NT2/D1 (cell line): ENCODE measurements at regions not wholly inside any gene's neighbourhood (a gene's known extent, or its start where the extent isn't known, plus 50 kb on each side); places are given as distances from the start of the nearest gene placed in this dataset.
"Not testable (repeated sequence)": the region's sequence is repeated elsewhere in the genome, so short reads cannot be mapped to it uniquely, and the experiment has no call there.

Source experiments
- DNase-seq: peaks from one replicate; pipeline ENCODE4 v3.0.0-alpha.2; 2011; ENCODE audit warnings: low read depth, low spot score
- H3K27me3 ChIP-seq: 2 replicates; pipeline ENCODE4 v1.6.0; 2011; ENCODE audit warnings: mild to moderate bottlenecking; ENCODE audit not compliant: insufficient read length, insufficient read depth
- H3K36me3 ChIP-seq: 2 replicates; pipeline ENCODE4 v1.6.1; 2011; ENCODE audit warnings: mild to moderate bottlenecking, low read length, mixed read lengths; ENCODE audit not compliant: insufficient read depth, insufficient read length
- H3K4me1 ChIP-seq: 2 replicates; pipeline ENCODE4 v1.5.1; 2011; ENCODE audit not compliant: insufficient read depth, insufficient read length
- H3K4me3 ChIP-seq: 2 replicates; pipeline ENCODE4 v1.5.1; 2011; ENCODE audit warnings: low read depth; ENCODE audit not compliant: insufficient read length
- H3K9ac ChIP-seq: 2 replicates; pipeline ENCODE4 v1.6.0; 2011; ENCODE audit warnings: low read depth; ENCODE audit not compliant: insufficient read length
- H3K9me3 ChIP-seq: 2 replicates; pipeline ENCODE4 v1.5.1; 2011; ENCODE audit warnings: mild to moderate bottlenecking, low read length; ENCODE audit not compliant: insufficient read depth
- SUZ12 ChIP-seq: IDR thresholded peaks from 2 replicates; pipeline ENCODE4 v1.6.1; 2011; ENCODE audit not compliant: insufficient read length, insufficient read depth; ENCODE audit errors: extremely low read depth
- YY1 ChIP-seq: IDR thresholded peaks from 2 replicates; pipeline ENCODE4 v1.6.1; 2011; ENCODE audit not compliant: insufficient read length, insufficient read depth
- ZNF274 ChIP-seq: IDR thresholded peaks from 2 replicates; pipeline ENCODE4 v1.6.1; 2011; ENCODE audit warnings: mild to moderate bottlenecking, low read depth, low read length

GRCh38 chr4:63211776-63212479 lies 1197.3 kb downstream of the TECRL start:
- DNase-seq = no peak

GRCh38 chr4:63211375-63211774 lies 1197.9 kb downstream of the TECRL start:
- H3K4me1 ChIP-seq = no peaks in the 10 kb centered on the region
- no peak for TF ChIP-seq SUZ12
- TF ChIP-seq YY1 = no peak
- TF ChIP-seq ZNF274 = no peak
- no peak overlapping the region for H3K4me3 ChIP-seq
- no peaks in the 10 kb centered on the region; the same call in 1 of the 2 replicates for H3K9me3 ChIP-seq
- DNase-seq = no peak
- H3K9ac ChIP-seq = no peak overlapping the region
- H3K27me3 ChIP-seq = no peaks in the 10 kb centered on the region
- H3K36me3 ChIP-seq = no peaks in the 10 kb centered on the region

More at GRCh38 chr4:63211776-63212479, 1197.3 kb downstream of the TECRL start:
- Histone ChIP-seq H3K9ac (no peak overlapping the region), H3K27me3 (no peaks in the 10 kb centered on the region), H3K9me3 (no peaks in the 10 kb centered on the region; the same call in 1 of the 2 replicates), H3K4me3 (no peak overlapping the region), H3K4me1 (no peaks in the 10 kb centered on the region), H3K36me3 (no peaks in the 10 kb centered on the region)
- TF ChIP-seq ZNF274 (no peak), SUZ12 (no peak), YY1 (no peak)

- H3K9me3 ChIP-seq, H3K4me1 ChIP-seq, DNase-seq, H3K9ac ChIP-seq, H3K27me3 ChIP-seq, H3K36me3 ChIP-seq, H3K4me3 ChIP-seq: not testable (repeated sequence)
Measured at GRCh38 chr4:63193029-63193428, 1216.2 kb downstream of the TECRL start.

GRCh38 chr4:63171341-63171740 lies 1237.9 kb downstream of the TECRL start:
- Histone ChIP-seq H3K4me3 (no peak overlapping the region), H3K27me3 (no peaks in the 10 kb centered on the region), H3K36me3 (no peaks in the 10 kb centered on the region), H3K9me3 (no peaks in the 10 kb centered on the region), H3K9ac (no peak overlapping the region), H3K4me1 (no peaks in the 10 kb centered on the region)
- no peak for DNase-seq
- TF ChIP-seq ZNF274 (no peak), SUZ12 (no peak), YY1 (no peak)

- Histone ChIP-seq H3K9me3 (no peaks in the 10 kb centered on the region), H3K27me3 (no peaks in the 10 kb centered on the region), H3K9ac (no peak overlapping the region), H3K36me3 (no peaks in the 10 kb centered on the region), H3K4me3 (no peak overlapping the region), H3K4me1 (no peaks in the 10 kb centered on the region)
- TF ChIP-seq YY1 = no peak
- TF ChIP-seq ZNF274 = no peak
- no peak for TF ChIP-seq SUZ12
- DNase-seq = no peak
Measured at GRCh38 chr4:63170923-63171322, 1238.3 kb downstream of the TECRL start.

- Histone ChIP-seq H3K27me3 (no peaks in the 10 kb centered on the region), H3K9ac (no peak overlapping the region), H3K4me3 (no peak overlapping the region), H3K4me1 (no peaks in the 10 kb centered on the region), H3K9me3 (no peaks in the 10 kb centered on the region), H3K36me3 (no peaks in the 10 kb centered on the region)
- TF ChIP-seq YY1 (no peak), ZNF274 (no peak), SUZ12 (no peak)
- no peak for DNase-seq
Measured at GRCh38 chr4:63169836-63170235, 1239.4 kb downstream of the TECRL start.

- H3K9ac ChIP-seq = no peak overlapping the region
- H3K4me1 ChIP-seq = no peaks in the 10 kb centered on the region
- no peaks in the 10 kb centered on the region; the same call in 1 of the 2 replicates for H3K9me3 ChIP-seq
- H3K36me3 ChIP-seq = no peaks in the 10 kb centered on the region
- H3K4me3 ChIP-seq = no peak overlapping the region
- H3K27me3 ChIP-seq = no peaks in the 10 kb centered on the region
- TF ChIP-seq ZNF274 (no peak), SUZ12 (no peak), YY1 (no peak)
- DNase-seq = no peak
Measured at GRCh38 chr4:63155561-63155960, 1253.7 kb downstream of the TECRL start.

- no peak for TF ChIP-seq ZNF274
- no peak for TF ChIP-seq SUZ12
- TF ChIP-seq YY1 = no peak
- no peak overlapping the region for H3K9ac ChIP-seq
- no peak overlapping the region for H3K4me3 ChIP-seq
- no peaks in the 10 kb centered on the region for H3K4me1 ChIP-seq
- H3K27me3 ChIP-seq = no peaks in the 10 kb centered on the region
- no peaks in the 10 kb centered on the region for H3K36me3 ChIP-seq
- no peaks in the 10 kb centered on the region for H3K9me3 ChIP-seq
- no peak for DNase-seq
Measured at GRCh38 chr4:63123441-63123840, 1285.8 kb downstream of the TECRL start.
